Omental fat pad (tissue), 3 donors: ENCODE measurements at regions not wholly inside any gene's neighbourhood (a gene's known extent, or its start where the extent isn't known, plus 50 kb on each side); places are given as distances from the start of the nearest gene placed in this dataset.
"Not testable (repeated sequence)": the region's sequence is repeated elsewhere in the genome, so short reads cannot be mapped to it uniquely, and the experiment has no call there.

Experiments
- ATAC-seq: fragments of 150-250 bp; one replicate; pipeline ENCODE4 v1.9.1; 2016; ENCODE audit warnings: mild to moderate bottlenecking, moderate library complexity; ENCODE audit not compliant: low FRiP score
- DNase-seq: peaks from one replicate; pipeline ENCODE4 v3.0.0-alpha.2; 2019; ENCODE audit warnings: low spot score
- CTCF ChIP-seq, 3 donors: fragments of 450-650 bp; IDR thresholded peaks; one replicate each; pipeline ENCODE4 v1.5.1; 2016 to 2017; ENCODE audit warnings: antibody characterized with exemption in 3 of 3, mild to moderate bottlenecking in 3 of 3, moderate library complexity in 2 of 3

- DNase-seq (no peak), ATAC-seq (no peak)
- no peak for TF ChIP-seq CTCF (IDR thresholded peaks at IDR 0.05)
Measured at GRCh38 chr11:38784164-38784563, 2186.1 kb upstream of the RAG2 start.

GRCh38 chr11:38766796-38767195, 2168.8 kb upstream of the RAG2 start:
- no peak for TF ChIP-seq CTCF (IDR thresholded peaks at IDR 0.05)
- DNase-seq, result no peak
- no peak for ATAC-seq

GRCh38 chr11:38759394-38759793, 2161.4 kb upstream of the RAG2 start:
- TF ChIP-seq CTCF (IDR thresholded peaks at IDR 0.05), result no peak
- ATAC-seq, result no peak
- DNase-seq, result no peak

GRCh38 chr11:38756537-38756936, 2158.5 kb upstream of the RAG2 start:
- TF ChIP-seq CTCF (IDR thresholded peaks at IDR 0.05), result no peak

GRCh38 chr11:38751421-38751820, 2153.4 kb upstream of the RAG2 start:
- no peak for TF ChIP-seq CTCF (IDR thresholded peaks at IDR 0.05)
- no peak for ATAC-seq
- DNase-seq, result no peak

More at GRCh38 chr11:38756537-38756936, 2158.5 kb upstream of the RAG2 start:
- ATAC-seq (no peak), DNase-seq (no peak)

GRCh38 chr11:38746516-38746915, 2148.5 kb upstream of the RAG2 start:
- not testable (repeated sequence) for ATAC-seq, DNase-seq

- no peak for ATAC-seq
- DNase-seq, result no peak
- no peak for TF ChIP-seq CTCF (IDR thresholded peaks at IDR 0.05)
Measured at GRCh38 chr11:38723361-38723760, 2125.3 kb upstream of the RAG2 start.
